HL-60 (cell line): ENCODE measurements at regions not wholly inside any gene's neighbourhood (a gene's known extent, or its start where the extent isn't known, plus 50 kb on each side); places are given as distances from the start of the nearest gene placed in this dataset.

ENCODE experiments used
- DNase-seq, 2 experiments: peaks; one replicate each; pipeline ENCODE4 v3.0.0-alpha.2; 2010 to 2020; ENCODE audit warnings: low read depth in 1 of 2, low spot score in 1 of 2
- H3K27ac ChIP-seq: fragments of 250-450 bp; sonication (Bioruptor Pico); replicated peaks from 2 replicates; pipeline ENCODE4 v1.5.1; 2020; ENCODE audit warnings: mild to moderate bottlenecking, moderate library complexity
- H3K27me3 ChIP-seq: fragments of 250-450 bp; sonication (Bioruptor Pico); 2 replicates; pipeline ENCODE4 v1.5.1; 2021; ENCODE audit warnings: mild to moderate bottlenecking, moderate library complexity; ENCODE audit not compliant: insufficient read depth, poor library complexity, severe bottlenecking
- H3K4me3 ChIP-seq: replicated peaks from 2 replicates; pipeline ENCODE4 v1.5.1; 2011; ENCODE audit warnings: mild to moderate bottlenecking, control low read depth, low read length; ENCODE audit not compliant: insufficient read depth
- GABPA ChIP-seq: IDR thresholded peaks from 2 replicates; pipeline ENCODE4 v1.6.1; 2012; ENCODE audit warnings: low read depth
- POLR2AphosphoS5 ChIP-seq: IDR thresholded peaks from 2 replicates; pipeline ENCODE4 v1.6.1; 2012; ENCODE audit warnings: low read depth
- SPI1 ChIP-seq: IDR thresholded peaks from 2 replicates; pipeline ENCODE4 v1.6.1; 2012; ENCODE audit warnings: low read depth, mild to moderate bottlenecking, borderline replicate concordance
- TF ChIP-seq, protein P1 (sequence below): IDR thresholded peaks from one replicate; pipeline ENCODE4 v1.5.1; 2011; ENCODE audit warnings: low read length, control low read depth, inconsistent platforms; ENCODE audit not compliant: insufficient read depth
- TF ChIP-seq, protein P2 (sequence below): IDR thresholded peaks from 2 replicates; pipeline ENCODE4 v1.6.1; 2012; ENCODE audit warnings: low read depth; ENCODE audit not compliant: insufficient replicate concordance

DNA sequence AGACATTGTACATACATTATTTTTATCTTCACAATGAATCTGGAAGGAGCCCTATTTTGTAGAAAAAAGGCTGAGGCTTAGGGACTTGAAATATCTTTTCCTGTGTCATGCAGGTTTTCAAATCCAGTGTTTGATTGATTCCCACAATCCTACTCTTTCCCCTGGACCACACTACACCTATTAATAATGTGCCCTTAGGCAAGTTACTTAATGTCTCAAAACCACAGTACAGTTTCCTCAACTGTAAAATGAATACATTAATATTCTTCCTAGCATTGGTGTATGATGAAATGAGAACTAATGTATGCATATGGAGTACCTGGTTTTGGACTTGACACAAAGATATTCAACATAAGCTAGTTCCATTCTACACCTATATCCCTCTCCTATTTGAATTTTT, 313.3 kb upstream of the SP8 start:
- H3K4me3 ChIP-seq: no peak overlapping the region
- no peak for DNase-seq
- no peak for TF ChIP-seq POLR2AphosphoS5
- TF ChIP-seq, protein P1, sequence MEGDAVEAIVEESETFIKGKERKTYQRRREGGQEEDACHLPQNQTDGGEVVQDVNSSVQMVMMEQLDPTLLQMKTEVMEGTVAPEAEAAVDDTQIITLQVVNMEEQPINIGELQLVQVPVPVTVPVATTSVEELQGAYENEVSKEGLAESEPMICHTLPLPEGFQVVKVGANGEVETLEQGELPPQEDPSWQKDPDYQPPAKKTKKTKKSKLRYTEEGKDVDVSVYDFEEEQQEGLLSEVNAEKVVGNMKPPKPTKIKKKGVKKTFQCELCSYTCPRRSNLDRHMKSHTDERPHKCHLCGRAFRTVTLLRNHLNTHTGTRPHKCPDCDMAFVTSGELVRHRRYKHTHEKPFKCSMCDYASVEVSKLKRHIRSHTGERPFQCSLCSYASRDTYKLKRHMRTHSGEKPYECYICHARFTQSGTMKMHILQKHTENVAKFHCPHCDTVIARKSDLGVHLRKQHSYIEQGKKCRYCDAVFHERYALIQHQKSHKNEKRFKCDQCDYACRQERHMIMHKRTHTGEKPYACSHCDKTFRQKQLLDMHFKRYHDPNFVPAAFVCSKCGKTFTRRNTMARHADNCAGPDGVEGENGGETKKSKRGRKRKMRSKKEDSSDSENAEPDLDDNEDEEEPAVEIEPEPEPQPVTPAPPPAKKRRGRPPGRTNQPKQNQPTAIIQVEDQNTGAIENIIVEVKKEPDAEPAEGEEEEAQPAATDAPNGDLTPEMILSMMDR: no peak
- TF ChIP-seq SPI1: no peak
- no peak overlapping the region for H3K27ac ChIP-seq
- no peaks in the 10 kb centered on the region for H3K27me3 ChIP-seq

DNA sequence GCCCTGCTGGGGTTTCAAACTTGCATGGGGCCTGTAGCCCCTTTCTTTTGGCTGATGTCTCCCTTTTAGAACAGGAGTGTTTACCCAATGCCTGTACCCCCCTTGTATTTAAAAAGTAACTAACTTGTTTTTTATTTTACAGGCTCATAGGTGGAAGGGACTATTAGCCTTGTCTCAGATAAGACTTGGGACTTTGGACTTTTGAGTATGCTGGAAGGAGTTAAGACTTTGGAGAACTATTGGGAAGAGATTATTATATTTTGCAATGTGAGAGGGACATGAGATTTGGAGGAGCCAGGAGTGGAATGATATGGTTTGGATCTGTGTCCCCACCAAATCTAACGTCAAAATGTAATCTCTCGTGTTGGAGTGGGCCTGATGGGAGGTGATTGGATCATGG, 314.9 kb upstream of the SP8 start:
- Histone ChIP-seq H3K4me3 (no peak overlapping the region), H3K27ac (no peak overlapping the region), H3K27me3 (no peaks in the 10 kb centered on the region)
- DNase-seq: no peak
- TF ChIP-seq, protein P1: no peak
- TF ChIP-seq, protein P2, sequence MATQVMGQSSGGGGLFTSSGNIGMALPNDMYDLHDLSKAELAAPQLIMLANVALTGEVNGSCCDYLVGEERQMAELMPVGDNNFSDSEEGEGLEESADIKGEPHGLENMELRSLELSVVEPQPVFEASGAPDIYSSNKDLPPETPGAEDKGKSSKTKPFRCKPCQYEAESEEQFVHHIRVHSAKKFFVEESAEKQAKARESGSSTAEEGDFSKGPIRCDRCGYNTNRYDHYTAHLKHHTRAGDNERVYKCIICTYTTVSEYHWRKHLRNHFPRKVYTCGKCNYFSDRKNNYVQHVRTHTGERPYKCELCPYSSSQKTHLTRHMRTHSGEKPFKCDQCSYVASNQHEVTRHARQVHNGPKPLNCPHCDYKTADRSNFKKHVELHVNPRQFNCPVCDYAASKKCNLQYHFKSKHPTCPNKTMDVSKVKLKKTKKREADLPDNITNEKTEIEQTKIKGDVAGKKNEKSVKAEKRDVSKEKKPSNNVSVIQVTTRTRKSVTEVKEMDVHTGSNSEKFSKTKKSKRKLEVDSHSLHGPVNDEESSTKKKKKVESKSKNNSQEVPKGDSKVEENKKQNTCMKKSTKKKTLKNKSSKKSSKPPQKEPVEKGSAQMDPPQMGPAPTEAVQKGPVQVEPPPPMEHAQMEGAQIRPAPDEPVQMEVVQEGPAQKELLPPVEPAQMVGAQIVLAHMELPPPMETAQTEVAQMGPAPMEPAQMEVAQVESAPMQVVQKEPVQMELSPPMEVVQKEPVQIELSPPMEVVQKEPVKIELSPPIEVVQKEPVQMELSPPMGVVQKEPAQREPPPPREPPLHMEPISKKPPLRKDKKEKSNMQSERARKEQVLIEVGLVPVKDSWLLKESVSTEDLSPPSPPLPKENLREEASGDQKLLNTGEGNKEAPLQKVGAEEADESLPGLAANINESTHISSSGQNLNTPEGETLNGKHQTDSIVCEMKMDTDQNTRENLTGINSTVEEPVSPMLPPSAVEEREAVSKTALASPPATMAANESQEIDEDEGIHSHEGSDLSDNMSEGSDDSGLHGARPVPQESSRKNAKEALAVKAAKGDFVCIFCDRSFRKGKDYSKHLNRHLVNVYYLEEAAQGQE: no peak

DNA sequence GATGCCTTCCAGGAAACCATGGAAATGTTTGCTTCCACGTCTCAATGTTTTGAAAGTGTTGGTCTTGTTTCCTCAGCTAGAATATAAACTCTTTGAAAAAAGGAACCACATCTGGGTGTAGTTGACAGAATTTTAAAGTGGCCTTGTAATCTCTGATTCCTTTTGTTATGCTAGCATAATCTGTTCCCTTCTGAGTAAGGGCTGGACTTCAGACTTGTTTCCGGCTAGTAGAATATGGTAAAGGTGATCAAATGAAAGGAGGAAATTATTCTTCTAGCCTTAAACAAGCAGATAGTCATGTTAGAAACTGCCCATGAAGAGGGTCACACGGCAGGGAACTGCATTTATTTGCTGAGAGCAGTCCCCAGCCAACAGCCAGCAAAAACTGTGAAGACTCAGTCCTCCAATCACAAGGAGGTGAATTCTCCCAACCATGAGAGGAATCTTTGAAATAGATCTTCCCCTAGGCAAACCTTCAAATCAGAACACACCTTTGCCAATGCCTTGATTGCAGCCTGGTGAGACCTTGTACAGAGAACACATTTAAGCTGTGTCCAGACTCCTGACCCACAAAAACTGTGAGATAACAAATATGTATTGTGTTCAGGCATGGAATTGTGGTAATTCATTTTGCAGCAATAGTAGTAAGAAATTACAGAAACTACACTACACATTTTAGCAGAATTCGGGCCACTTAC, 316.9 kb upstream of the SP8 start:
- TF ChIP-seq POLR2AphosphoS5: no peak
- TF ChIP-seq, protein P2: no peak
- TF ChIP-seq SPI1: no peak
- TF ChIP-seq GABPA: no peak
- TF ChIP-seq, protein P1: no peak
- no peak overlapping the region for H3K4me3 ChIP-seq
- H3K27ac ChIP-seq: no peak overlapping the region
- no peaks in the 10 kb centered on the region for H3K27me3 ChIP-seq
- no peak for DNase-seq

DNA sequence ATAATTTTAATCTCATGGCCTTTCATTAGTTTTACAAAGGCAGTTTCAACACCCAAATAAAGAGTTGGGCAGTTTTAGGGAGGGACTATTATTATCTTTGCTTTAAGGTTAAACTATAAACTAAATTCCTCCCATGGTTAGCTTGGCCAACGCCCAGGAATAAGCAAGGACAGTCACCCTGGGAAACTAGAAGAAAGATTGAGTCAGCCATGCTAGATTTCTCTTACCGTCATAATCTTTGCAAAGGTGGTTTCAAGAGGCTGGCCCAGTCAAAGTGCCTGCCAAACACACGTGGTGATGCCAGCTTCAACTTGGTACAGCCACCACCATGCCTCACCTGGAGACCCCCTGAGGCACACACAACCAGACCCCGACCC, 317.4 kb upstream of the SP8 start:
- H3K27me3 ChIP-seq: no peaks in the 10 kb centered on the region
- TF ChIP-seq POLR2AphosphoS5 (no peak), GABPA (no peak), SPI1 (no peak)
- TF ChIP-seq, protein P2: no peak
- TF ChIP-seq, protein P1: no peak
- H3K4me3 ChIP-seq: no peak overlapping the region
- no peak overlapping the region for H3K27ac ChIP-seq
- DNase-seq: no peak
